NB4 (cell line): ENCODE measurements at regions not wholly inside any gene's neighbourhood (a gene's known extent, or its start where the extent isn't known, plus 50 kb on each side); places are given as distances from the start of the nearest gene placed in this dataset.

ENCODE experiments used
- DNase-seq: peaks from one replicate; pipeline ENCODE4 v3.0.0; 2010; ENCODE audit warnings: low read depth
- H3K4me3 ChIP-seq: one replicate; pipeline ENCODE4 v1.5.1; 2011; ENCODE audit warnings: mild to moderate bottlenecking, low read depth, low read length, moderate library complexity
- CTCF ChIP-seq: IDR thresholded peaks from one replicate; pipeline ENCODE4 v1.5.1; 2012; ENCODE audit warnings: low read depth, low read length
- MAX ChIP-seq: IDR thresholded peaks from 2 replicates; pipeline ENCODE4 v1.6.1; 2011; ENCODE audit warnings: low read depth, low read length
- MYC ChIP-seq: IDR thresholded peaks from 2 replicates; pipeline ENCODE4 v1.6.1; 2011; ENCODE audit warnings: low read depth, low read length
- POLR2A ChIP-seq: IDR thresholded peaks from 2 replicates; pipeline ENCODE4 v1.6.1; 2011; ENCODE audit warnings: mild to moderate bottlenecking; ENCODE audit not compliant: insufficient read length; ENCODE audit errors: extremely low read depth

- TF ChIP-seq MYC (no peak), POLR2A (no peak), MAX (no peak), CTCF (no peak)
- DNase-seq = no peak
Observed at GRCh38 chr10:58106211-58107035, 161.3 kb downstream of the IPMK start.

GRCh38 chr10:58104351-58104751 lies 163.3 kb downstream of the IPMK start:
- TF ChIP-seq MYC (no peak), POLR2A (no peak), CTCF (no peak), MAX (no peak)
- DNase-seq = no peak
- no peak overlapping the region for H3K4me3 ChIP-seq

More at GRCh38 chr10:58106211-58107035, 161.3 kb downstream of the IPMK start:
- H3K4me3 ChIP-seq = no peak overlapping the region

- DNase-seq = no peak
- no peak overlapping the region for H3K4me3 ChIP-seq
- TF ChIP-seq MYC (no peak), CTCF (no peak), MAX (no peak), POLR2A (no peak)
Observed at GRCh38 chr10:58102897-58103296, 164.8 kb downstream of the IPMK start.

GRCh38 chr10:58101682-58102081 lies 166.0 kb downstream of the IPMK start:
- TF ChIP-seq CTCF (no peak), MYC (no peak), POLR2A (no peak), MAX (no peak)
- DNase-seq = no peak
- no peak overlapping the region for H3K4me3 ChIP-seq

GRCh38 chr10:58094985-58095718 lies 172.5 kb downstream of the IPMK start:
- no peak for DNase-seq
- H3K4me3 ChIP-seq = no peak overlapping the region
- no peak for TF ChIP-seq MYC
- no peak for TF ChIP-seq POLR2A
- no peak for TF ChIP-seq CTCF
- no peak for TF ChIP-seq MAX
